Head of caudate nucleus (tissue), 42 donors: ENCODE measurements at regions not wholly inside any gene's neighbourhood (a gene's known extent, or its start where the extent isn't known, plus 50 kb on each side); places are given as distances from the start of the nearest gene placed in this dataset.
"Not testable (repeated sequence)": the region's sequence is repeated elsewhere in the genome, so short reads cannot be mapped to it uniquely, and the experiment has no call there.

Experiments used
- DNase-seq, 42 donors: peaks; one replicate each; pipeline versions ENCODE4 v3.0.0 to v3.0.0-alpha.2; 2020 to 2021; ENCODE audit warnings: mixed read lengths in 7 of 42
- intact Hi-C: fragments of 100-400 bp; cut with DNase I; formaldehyde crosslinking; loops from one replicate; pipeline ENCODE4 v1.15.0; 2022

GRCh38 chr2:175726223-175726622, 275.8 kb downstream of the LNPK start:
- intact Hi-C loops = no loop called here
- DNase-seq = no peak

DNA sequence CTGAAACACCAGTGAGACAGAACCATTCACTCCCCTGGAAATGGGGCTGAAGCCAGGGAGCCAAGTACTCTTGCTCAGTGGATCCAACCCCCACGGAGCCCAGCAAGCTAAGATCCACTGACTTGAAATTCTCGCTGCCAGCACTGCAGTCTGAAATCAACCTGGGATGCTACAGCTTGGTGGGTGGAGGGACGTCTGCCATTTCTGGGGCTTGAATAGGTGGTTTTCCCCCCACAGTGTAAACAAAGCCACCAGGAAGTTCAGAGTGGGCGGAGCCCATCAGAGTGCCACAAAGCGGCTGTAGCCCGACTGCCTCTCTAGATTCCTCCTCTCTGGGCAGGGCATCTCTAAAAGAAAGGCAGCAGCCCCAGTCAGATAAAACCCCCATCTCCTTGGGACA, 292.8 kb downstream of the LNPK start:
- intact Hi-C loops = no loop called here
- no peak for DNase-seq

DNA sequence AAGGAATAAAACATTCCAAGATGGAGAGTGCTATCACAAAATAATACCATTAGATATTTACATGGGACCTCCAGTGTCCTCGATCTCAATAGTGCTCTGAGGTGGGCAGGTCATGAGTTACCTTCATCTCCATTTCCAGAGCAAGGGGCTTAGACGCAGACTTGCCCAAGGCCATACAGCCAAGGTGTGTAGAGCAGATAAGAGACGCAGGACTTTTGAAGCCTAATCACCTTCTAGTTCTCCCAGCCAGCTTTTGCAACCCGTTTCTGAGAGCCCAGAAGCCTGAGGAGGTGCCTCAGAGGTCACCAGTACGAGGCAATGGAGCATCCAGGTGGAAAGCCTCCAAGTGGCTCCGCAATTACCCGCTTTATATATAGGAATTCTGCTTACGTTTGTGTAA, 294.7 kb downstream of the LNPK start:
- no peak for DNase-seq
- intact Hi-C loops = no loop called here

DNA sequence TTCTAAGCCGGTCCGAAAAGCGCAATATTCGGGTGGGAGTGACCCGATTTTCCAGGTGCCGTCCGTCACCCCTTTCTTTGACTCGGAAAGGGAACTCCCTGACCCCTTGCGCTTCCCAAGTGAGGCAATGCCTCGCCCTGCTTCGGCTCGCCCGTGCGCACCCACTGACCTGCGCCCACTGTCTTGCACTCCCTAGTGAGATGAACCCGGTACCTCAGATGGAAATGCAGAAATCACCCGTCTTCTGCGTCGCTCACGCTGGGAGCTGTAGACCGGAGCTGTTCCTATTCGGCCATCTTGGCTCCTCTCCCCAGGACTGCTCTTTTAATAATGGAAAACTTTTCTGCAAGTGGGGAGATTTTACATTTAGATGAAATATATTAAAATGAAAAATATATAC, 297.5 kb downstream of the LNPK start:
- DNase-seq = not testable (repeated sequence)

DNA sequence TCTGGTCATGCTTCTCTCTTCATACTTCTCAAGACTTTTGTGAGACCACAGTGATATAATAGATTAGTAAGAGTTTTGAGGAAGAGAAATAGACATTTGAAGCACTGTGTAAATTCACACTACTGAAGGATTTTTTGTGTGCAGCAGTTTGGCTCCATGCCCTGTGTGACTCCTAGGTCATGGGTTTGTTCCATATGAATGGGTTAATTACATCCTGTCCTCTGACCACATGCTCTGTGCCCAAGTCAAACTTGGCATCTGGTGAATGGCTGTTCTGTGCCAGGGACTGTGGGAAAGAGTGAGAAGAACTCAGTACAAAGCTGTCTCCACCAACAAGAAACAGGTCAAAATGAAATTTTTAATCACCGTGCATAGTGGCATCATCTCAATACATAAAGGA, 304.0 kb downstream of the LNPK start:
- DNase-seq = no peak
- intact Hi-C loops = no loop called here

More for the DNA sequence above, 297.5 kb downstream of the LNPK start:
- intact Hi-C loops = not testable (repeated sequence)

DNA sequence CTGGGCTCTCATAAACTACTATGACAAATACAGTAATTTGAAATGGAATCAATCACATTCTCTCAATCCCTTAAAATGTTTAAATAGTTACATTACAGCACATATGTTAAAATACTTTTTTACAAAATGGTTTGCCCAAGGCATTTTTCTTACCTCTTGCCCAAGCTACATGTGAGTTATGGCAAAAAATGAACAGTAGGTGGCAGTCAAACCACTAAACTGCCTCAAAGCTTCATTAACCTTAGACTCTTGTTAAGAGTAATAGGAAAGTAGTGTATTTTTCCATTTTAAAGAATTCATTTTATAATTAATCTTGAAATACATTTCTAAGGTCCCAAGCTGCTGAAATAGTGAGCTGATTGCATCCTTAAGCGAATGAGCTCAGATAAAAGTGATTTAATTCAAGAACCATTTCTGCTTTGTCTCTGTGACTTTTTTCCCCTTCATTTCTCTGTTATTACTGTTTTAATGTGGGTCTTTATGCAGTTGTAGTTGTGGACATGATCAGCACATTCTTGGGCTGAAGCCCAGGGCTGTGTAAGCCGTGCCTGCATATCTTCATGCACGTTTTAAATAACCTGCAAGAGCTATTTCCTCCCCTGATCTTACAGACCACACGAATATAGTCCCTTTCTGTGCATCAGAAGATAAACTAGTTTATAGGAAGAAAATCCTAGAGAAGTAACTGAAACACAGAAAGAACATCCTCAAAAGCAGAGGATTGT, 311.8 kb downstream of the LNPK start:
- intact Hi-C loops = no loop called here

GRCh38 chr2:175688243-175688642, 313.8 kb downstream of the LNPK start:
- no peak for DNase-seq
- intact Hi-C loops = loop anchor here (5.0 kb wide), 1 partner anchor 399 kb away; no protein-coding TSS in a partner anchor

More for the DNA sequence above, 311.8 kb downstream of the LNPK start:
- peak in 24 of 42 donors; percentile 8 to 74 (median 44) for DNase-seq

DNA sequence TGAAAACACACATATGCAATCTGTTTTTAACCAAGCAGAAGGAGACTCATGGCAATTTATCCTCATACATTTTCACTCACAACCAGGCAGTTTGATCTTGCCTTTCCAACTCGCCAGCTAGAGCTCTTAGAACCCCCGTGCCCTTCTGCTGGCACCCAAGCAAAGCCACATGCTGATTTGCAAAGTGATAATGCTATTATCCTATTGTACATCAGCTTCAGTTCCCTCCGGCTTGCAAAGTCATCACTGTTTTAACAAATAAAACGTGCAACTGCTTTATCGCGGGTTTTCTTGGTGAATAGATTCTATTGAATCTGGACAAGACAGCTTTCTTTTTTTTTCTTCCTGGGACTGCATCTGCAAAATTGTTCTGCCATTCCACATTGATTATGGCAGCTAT, 314.6 kb downstream of the LNPK start:
- no peak for DNase-seq
- intact Hi-C loops = loop anchor here (5.0 kb wide), 1 partner anchor 400 kb away; no protein-coding TSS in a partner anchor

- intact Hi-C loops = loop anchor here (5.0 kb wide), 1 partner anchor 401 kb away; no protein-coding TSS in a partner anchor
- no peak for DNase-seq
Observed at GRCh38 chr2:175686002-175686401, 316.1 kb downstream of the LNPK start.

DNA sequence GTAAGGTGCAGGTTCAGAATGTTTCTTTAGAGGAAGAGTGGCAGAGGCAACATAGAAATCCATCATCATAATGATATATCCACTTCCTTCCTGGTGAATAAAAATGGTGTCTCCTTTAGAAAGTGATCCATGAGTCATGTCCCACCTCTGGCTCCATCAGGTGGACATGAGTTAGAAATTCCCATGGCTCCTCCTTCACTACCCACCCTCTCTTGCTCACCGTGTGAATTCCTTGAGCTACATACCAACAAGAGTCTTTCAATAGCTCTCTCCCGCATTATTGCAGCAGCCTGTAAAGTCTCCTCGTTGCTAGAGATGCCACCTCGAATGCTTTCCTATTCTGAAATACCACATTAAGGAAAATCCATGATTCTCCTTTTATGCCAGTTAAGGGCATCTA, 317.6 kb downstream of the LNPK start:
- DNase-seq = no peak
- intact Hi-C loops = no loop called here

- DNase-seq = peak in 2 of 42 donors; percentile 7
- intact Hi-C loops = no loop called here
Observed at GRCh38 chr2:175679728-175680127, 322.3 kb downstream of the LNPK start.

GRCh38 chr2:175679231-175679630, 322.8 kb downstream of the LNPK start:
- DNase-seq = peak in 17 of 42 donors; percentile 8 to 72 (median 20)
- intact Hi-C loops = no loop called here

GRCh38 chr2:175677880-175678279, 324.2 kb downstream of the LNPK start:
- intact Hi-C loops = no loop called here

DNA sequence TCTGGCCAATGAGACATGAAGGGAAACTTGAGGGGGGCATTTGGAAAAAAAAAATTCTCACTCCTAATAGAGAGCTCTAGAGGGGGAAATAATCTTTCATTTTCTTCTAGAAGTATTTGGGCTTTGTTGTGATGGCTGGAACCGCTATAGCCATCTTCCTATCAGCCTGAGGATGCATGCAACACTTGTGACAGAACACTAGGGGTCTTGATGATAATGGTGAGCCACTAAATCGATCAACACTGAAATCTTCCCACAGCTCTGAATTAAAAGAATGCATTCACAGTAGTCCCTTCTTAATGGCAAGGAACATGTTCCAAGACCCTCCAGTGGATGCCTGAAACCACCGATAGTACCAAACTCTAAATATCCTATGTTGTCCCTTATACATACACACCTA, 325.3 kb downstream of the LNPK start:
- no peak for DNase-seq
- intact Hi-C loops = no loop called here

More at GRCh38 chr2:175677880-175678279, 324.2 kb downstream of the LNPK start:
- no peak for DNase-seq

- DNase-seq, intact Hi-C loops: not testable (repeated sequence)
Observed at GRCh38 chr2:175668804-175669203, 333.3 kb downstream of the LNPK start.

- no peak for DNase-seq
- intact Hi-C loops = no loop called here
Observed at GRCh38 chr2:175662335-175662734, 339.7 kb downstream of the LNPK start.

- intact Hi-C loops = no loop called here
- no peak for DNase-seq
Observed at GRCh38 chr2:175648577-175649063, 353.4 kb downstream of the LNPK start.

GRCh38 chr2:175647058-175647457, 355.0 kb downstream of the LNPK start:
- no peak for DNase-seq
- intact Hi-C loops = no loop called here

- no peak for DNase-seq
- intact Hi-C loops = no loop called here
Observed at GRCh38 chr2:175640655-175641054, 361.4 kb downstream of the LNPK start.

- no peak for DNase-seq
- intact Hi-C loops = no loop called here
Observed at GRCh38 chr2:175633227-175633626, 368.8 kb downstream of the LNPK start.

DNA sequence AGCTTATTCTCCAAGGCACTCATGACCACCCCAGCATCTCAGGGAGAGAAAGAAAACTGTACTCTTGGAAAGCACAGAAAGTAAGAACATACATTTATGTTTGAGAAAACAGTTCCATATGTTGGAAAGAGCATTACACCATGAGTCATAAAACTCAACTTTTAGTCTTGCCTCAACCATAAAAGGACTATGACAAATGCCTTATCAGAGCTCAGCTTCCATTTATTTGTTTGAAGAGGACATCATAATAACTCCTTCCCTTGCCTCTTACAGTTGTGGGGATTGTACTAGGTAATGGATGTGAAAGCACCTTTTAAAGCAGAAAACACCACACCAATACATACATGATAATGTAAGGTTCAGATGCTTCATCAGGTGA, 370.8 kb downstream of the LNPK start:
- no peak for DNase-seq
- intact Hi-C loops = no loop called here
